ENCODE measurements at regions not wholly inside any gene's neighbourhood (a gene's known extent, or its start where the extent isn't known, plus 50 kb on each side); places are given as distances from the start of the nearest gene placed in this dataset.

DNA sequence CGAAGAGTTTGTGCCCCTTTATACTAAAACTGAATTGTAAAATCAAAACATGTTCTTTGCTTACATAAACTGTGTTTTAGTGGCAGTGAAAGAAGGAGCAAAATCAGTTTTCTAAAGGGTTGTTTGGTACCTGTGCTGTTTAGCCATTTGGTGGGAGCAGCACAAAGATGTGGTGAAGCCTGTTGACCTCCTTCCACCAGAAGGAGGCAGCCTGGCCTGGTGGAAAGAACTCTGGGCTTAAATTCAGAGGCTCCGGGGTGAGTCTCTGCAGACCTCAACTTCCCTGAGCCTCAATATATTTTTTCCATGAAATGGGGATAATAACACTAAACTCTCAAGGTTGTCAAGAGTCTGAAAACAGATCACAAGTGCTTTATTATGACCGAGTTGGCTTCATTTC, 502.5 kb downstream of the VRK1 start:
- TF ChIP-seq, protein P1, sequence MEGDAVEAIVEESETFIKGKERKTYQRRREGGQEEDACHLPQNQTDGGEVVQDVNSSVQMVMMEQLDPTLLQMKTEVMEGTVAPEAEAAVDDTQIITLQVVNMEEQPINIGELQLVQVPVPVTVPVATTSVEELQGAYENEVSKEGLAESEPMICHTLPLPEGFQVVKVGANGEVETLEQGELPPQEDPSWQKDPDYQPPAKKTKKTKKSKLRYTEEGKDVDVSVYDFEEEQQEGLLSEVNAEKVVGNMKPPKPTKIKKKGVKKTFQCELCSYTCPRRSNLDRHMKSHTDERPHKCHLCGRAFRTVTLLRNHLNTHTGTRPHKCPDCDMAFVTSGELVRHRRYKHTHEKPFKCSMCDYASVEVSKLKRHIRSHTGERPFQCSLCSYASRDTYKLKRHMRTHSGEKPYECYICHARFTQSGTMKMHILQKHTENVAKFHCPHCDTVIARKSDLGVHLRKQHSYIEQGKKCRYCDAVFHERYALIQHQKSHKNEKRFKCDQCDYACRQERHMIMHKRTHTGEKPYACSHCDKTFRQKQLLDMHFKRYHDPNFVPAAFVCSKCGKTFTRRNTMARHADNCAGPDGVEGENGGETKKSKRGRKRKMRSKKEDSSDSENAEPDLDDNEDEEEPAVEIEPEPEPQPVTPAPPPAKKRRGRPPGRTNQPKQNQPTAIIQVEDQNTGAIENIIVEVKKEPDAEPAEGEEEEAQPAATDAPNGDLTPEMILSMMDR (conservative IDR thresholded peaks at IDR 0.05 in 1 of 2, IDR thresholded peaks at IDR 0.05 in 1 of 2; ENCODE audit: extremely low read depth in 1 of 2, insufficient read depth in 1 of 2, low read depth in 1 of 2, low read length in 2 of 2): no peak
- no peak for TF ChIP-seq EZH2 (IDR thresholded peaks at IDR 0.05; ENCODE audit: borderline replicate concordance, low read length)

All from mammary epithelial cell (primary cell).